Activated CD4-positive, alpha-beta T cell treated with anti-CD3 and anti-CD28 coated beads for 4 hours (primary cell): ENCODE measurements at regions not wholly inside any gene's neighbourhood (a gene's known extent, or its start where the extent isn't known, plus 50 kb on each side); places are given as distances from the start of the nearest gene placed in this dataset.
"Not testable (repeated sequence)": the region's sequence is repeated elsewhere in the genome, so short reads cannot be mapped to it uniquely, and the experiment has no call there.

Source experiments
- DNase-seq, 2 donors: peaks; one replicate each; pipeline ENCODE4 v3.0.0-alpha.2; 2020

DNA sequence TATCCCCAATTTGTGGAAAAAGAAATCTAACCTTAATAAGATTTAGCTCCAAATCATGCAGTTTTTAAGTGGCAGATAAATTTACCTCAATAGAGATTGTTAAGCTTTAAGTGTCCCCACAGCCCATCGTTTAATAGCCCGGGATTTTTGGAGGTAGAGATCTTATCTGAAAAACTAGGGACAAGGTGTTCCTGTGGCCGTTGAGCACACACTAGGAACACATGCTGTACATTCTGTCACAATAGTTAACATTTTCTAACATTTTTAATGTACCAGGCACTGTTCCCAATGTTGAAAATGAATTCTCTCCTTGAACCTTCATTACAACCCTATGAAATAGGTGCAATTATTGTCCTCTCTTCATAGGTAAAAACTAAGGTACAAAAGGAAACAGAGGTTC, 85.7 kb upstream of the PLD5 start:
- DNase-seq = no peak

DNA sequence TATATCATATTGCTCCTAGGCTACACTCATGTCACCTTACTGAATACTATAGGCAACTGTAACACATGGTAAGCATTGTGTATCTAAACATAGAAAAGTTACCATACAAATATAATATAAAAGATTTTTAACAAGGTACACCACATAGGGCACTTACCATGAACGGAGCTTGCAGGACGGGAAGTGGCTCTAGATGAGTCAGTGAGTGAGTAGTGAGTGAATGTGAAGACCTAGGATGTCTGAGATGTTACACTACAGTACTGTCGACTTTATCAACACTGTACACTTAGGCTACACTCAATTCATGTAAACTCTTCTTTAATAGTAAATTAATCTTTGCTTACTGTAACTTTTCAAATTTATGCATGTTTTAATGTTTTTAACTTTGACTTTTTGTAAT, 81.0 kb upstream of the PLD5 start:
- no peak for DNase-seq

DNA sequence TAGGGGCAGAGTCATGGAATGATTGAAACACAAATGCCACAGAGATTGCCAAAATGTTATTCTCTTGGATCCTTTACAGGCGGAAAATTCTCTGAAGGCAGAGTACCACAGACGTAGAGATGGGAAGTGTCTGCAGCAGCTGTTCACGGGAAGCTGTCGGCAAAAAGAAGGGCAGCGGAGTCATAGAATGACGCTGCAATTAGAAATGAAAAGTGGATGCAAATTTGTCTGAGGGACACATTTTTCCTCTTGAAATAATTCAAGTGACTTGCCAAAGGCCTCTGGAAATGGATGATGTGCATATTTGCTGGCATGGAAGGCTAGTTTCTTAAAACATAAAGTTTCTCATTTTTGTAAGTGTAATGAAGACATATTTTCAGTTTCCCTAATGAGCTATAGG, 77.5 kb upstream of the PLD5 start:
- no peak for DNase-seq

DNA sequence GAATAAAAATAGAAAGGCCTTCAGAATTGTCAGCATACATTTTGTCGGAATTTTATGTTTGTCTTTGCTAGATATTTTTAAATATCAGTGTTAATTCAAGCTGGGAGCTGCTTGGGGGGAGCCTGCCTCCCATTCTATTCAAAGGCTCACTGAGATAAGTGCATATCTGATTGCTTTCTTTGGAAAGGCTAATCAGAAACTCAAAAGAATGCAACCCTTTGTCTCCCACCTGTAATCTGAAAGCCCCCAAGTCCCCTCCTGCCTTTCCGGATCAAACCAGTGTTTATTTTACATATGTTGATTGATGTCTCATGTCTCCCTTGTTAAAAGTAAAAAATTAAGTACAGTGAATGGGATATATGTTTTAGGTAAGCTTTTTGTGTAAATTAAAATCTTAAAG, 69.3 kb upstream of the PLD5 start:
- not testable (repeated sequence) for DNase-seq

DNA sequence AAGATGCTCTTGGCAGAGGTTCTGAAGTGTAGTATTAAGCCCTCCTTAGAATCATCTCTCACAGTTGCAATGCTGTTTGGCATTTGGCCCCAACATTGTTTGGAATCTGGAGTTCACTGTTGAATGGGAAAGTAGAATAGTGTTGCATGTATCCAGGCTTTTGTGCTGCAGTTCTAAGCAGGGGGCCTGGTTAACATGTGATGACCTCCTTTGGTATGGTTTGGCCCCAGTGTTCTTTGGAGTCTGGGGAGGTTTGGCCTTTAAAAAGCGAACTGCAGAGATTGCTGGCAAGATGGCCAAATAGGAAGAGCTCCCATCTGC, 61.8 kb upstream of the PLD5 start:
- no peak for DNase-seq

DNA sequence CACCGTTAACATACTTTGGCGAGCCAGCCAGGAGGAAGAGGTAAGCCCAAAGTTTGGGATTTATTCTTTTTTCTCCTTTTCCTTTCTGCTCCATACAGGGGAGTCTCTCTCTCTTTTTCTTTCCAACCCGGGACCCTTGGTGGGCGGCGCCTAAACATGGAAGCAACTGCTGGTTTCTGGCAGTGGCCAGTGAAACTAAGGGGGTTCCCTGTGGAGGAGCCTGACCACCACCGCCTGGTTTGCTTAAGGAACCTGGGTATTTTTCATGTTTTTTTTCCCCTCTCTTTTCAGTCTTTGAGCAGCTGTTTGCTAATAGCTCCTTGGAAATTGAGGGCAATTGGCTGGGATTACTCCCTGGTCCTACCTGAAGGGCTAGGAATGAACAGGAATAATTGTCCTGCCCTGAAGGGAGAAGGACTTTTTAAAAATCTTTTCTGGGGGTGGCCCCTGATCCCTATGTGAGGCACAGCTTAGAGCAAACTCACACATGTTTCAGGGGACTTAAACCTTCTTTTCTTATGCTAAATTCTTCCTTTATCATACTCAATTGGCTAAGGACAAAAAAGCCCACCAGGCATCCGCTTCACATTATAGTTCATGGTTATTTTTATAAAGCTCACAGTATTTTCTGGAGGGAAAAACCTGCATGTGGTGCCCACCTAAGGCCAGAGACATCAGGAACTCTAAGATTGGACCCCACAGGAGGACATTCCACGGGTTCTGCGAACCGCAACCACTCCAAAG, 61.3 kb upstream of the PLD5 start:
- DNase-seq = no peak

DNA sequence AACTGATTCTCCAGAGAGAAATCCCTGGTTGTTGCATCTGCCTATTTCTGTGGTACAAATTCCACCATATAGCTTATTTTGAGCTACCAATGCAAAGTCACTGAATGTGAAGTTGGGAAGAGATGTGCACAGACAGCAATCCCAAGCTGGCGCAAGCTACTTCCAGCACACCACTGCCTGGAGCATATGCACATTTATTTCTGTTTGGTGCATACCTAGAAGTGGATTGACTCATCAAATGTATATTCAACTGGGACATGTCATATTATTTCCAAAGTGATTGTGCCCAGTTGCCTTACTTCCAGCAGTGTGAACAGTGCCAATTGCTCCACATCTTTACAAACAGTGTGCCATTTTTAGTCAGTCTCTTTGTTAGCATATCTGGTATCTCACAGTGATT, 58.2 kb upstream of the PLD5 start:
- no peak for DNase-seq

DNA sequence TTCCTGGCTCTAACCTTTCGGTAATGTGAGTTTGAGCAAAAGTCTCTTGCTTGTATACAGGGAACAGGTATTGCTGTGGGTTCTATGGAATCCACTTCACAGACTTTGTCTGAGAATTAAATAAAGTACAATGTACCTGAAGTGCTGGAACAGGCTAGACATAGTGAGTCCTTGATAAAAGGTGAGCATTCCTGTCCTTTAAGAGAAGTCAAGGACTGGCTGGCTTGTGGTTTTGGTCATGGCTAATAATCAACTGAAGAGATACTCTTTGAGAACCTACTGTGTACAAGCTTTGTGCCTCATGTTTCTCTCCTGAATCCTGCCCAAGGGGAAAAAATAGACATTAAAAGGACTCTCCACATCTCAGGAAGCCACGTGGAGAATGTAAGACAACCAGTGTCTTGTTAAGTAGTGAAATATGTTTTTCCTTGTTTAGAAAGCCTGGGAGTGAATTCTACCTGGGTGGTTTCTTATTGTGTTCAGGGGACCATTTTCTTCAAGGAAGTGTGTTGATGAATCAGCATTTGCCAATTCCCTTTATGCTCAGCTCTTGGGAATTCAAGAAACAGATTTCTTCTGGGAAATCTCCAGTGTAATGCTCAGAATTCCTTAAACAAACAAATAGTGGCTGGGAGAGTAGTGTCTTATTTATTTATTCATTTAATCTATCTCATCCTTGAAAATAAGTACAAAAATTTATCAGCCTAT, 55.2 kb upstream of the PLD5 start:
- no peak for DNase-seq
